GM21381 (cell line): ENCODE measurements at regions not wholly inside any gene's neighbourhood (a gene's known extent, or its start where the extent isn't known, plus 50 kb on each side); places are given as distances from the start of the nearest gene placed in this dataset.

Experiments
- ATAC-seq: cut with Tn5 transposase; IDR thresholded peaks from one replicate; pipeline ENCODE4 v1.9.1; 2021; ENCODE audit warnings: mild to moderate bottlenecking, moderate library complexity; ENCODE audit not compliant: unreplicated experiment

GRCh38 chr18:25727281-25727985 is 363.0 kb downstream of the SS18 start:
- ATAC-seq = no peak

GRCh38 chr18:25726298-25726697 is 364.1 kb downstream of the SS18 start:
- ATAC-seq = no peak

- no peak for ATAC-seq
These were observed 364.9 kb downstream of the SS18 start for GRCh38 chr18:25725501-25725900.

GRCh38 chr18:25724997-25725396 is 365.4 kb downstream of the SS18 start:
- ATAC-seq = no peak

- ATAC-seq = no peak
These were observed 366.3 kb downstream of the SS18 start for GRCh38 chr18:25724121-25724520.

- no peak for ATAC-seq
These were observed 361.1 kb upstream of the ZNF521 start for GRCh38 chr18:25713103-25713502.

GRCh38 chr18:25710981-25711380 is 359.0 kb upstream of the ZNF521 start:
- ATAC-seq = no peak

GRCh38 chr18:25705650-25706049 is 353.7 kb upstream of the ZNF521 start:
- no peak for ATAC-seq

- ATAC-seq = no peak
These were observed 352.5 kb upstream of the ZNF521 start for GRCh38 chr18:25704494-25704893.

- ATAC-seq = no peak
These were observed 352.1 kb upstream of the ZNF521 start for GRCh38 chr18:25704071-25704470.

GRCh38 chr18:25701821-25702220 is 349.9 kb upstream of the ZNF521 start:
- no peak for ATAC-seq

GRCh38 chr18:25686960-25687500 is 335.1 kb upstream of the ZNF521 start:
- ATAC-seq = no peak

GRCh38 chr18:25685088-25685487 is 333.1 kb upstream of the ZNF521 start:
- ATAC-seq = no peak

GRCh38 chr18:25679491-25679890 is 327.5 kb upstream of the ZNF521 start:
- ATAC-seq = no peak

GRCh38 chr18:25678221-25678620 is 326.3 kb upstream of the ZNF521 start:
- no peak for ATAC-seq

GRCh38 chr18:25675123-25675850 is 323.3 kb upstream of the ZNF521 start:
- no peak for ATAC-seq

GRCh38 chr18:25674183-25674582 is 322.2 kb upstream of the ZNF521 start:
- ATAC-seq = no peak

GRCh38 chr18:25672490-25672889 is 320.5 kb upstream of the ZNF521 start:
- ATAC-seq = no peak

GRCh38 chr18:25669741-25670140 is 317.8 kb upstream of the ZNF521 start:
- ATAC-seq = no peak

GRCh38 chr18:25662272-25662671 is 310.3 kb upstream of the ZNF521 start:
- no peak for ATAC-seq

GRCh38 chr18:25661831-25662230 is 309.9 kb upstream of the ZNF521 start:
- no peak for ATAC-seq

GRCh38 chr18:25659541-25659940 is 307.6 kb upstream of the ZNF521 start:
- ATAC-seq = no peak
